ENCODE measurements at regions not wholly inside any gene's neighbourhood (a gene's known extent, or its start where the extent isn't known, plus 50 kb on each side); places are given as distances from the start of the nearest gene placed in this dataset.

GRCh38 chr10:81725851-81726250, 149.1 kb upstream of the NRG3 start (continued):
- TF ChIP-seq MEF2A (IDR thresholded peaks at IDR 0.05; ENCODE audit: borderline replicate concordance, low read depth) (no peak), NFIC (IDR thresholded peaks at IDR 0.05; ENCODE audit: borderline replicate concordance) (no peak), MXI1 (IDR thresholded peaks at IDR 0.05; ENCODE audit: low read depth, low read length) (no peak), RCOR1 (IDR thresholded peaks at IDR 0.05; ENCODE audit: low read length) (no peak), USF1 (IDR thresholded peaks at IDR 0.05; ENCODE audit: borderline replicate concordance, low read depth) (no peak), TEAD4 (IDR thresholded peaks at IDR 0.05; ENCODE audit: borderline replicate concordance, insufficient read depth) (no peak), EZH2phosphoT487 (IDR thresholded peaks at IDR 0.05; ENCODE audit: borderline replicate concordance, low read depth) (no peak), RFX5 (IDR thresholded peaks at IDR 0.05; ENCODE audit: low read length) (no peak)

- H3K27ac ChIP-seq (ENCODE audit: low read depth in 2 of 2, low read length in 1 of 2): no peak overlapping the region
- DNase-seq: no peak
- H3K9me2 ChIP-seq: no peaks in the 10 kb centered on the region
- H4K20me1 ChIP-seq (ENCODE audit: insufficient read depth): no peaks in the 10 kb centered on the region
- CTCF ChIA-PET: no interaction called here
- H3F3A ChIP-seq (replicated peaks; ENCODE audit: insufficient read depth): no peaks in the 10 kb centered on the region
- H3K27me3 ChIP-seq (ENCODE audit: insufficient read depth): no peaks in the 10 kb centered on the region
- no peaks in the 10 kb centered on the region for H3K36me3 ChIP-seq (replicated peaks in 1 of 2; ENCODE audit: control insufficient read depth in 1 of 2, insufficient read depth in 2 of 2, low read length in 1 of 2)
- no peak overlapping the region for H3K9ac ChIP-seq
- H3K9me3 ChIP-seq: no peaks in the 10 kb centered on the region
- POLR2A ChIA-PET: no interaction called here
- H3K4me3 ChIP-seq (ENCODE audit: low read depth in 2 of 2, low read length in 1 of 2): no peak overlapping the region
- TF ChIP-seq TEAD4 (IDR thresholded peaks at IDR 0.05; ENCODE audit: borderline replicate concordance, insufficient read depth) (no peak), REST (IDR thresholded peaks at IDR 0.05; ENCODE audit: low read depth, low read length) (no peak), EZH2phosphoT487 (IDR thresholded peaks at IDR 0.05; ENCODE audit: borderline replicate concordance, low read depth) (no peak), EP300 (IDR thresholded peaks at IDR 0.05; ENCODE audit: borderline replicate concordance in 1 of 2, low read depth in 1 of 2, low read length in 1 of 2) (no peak), MXI1 (IDR thresholded peaks at IDR 0.05; ENCODE audit: low read depth, low read length) (no peak), NFIC (IDR thresholded peaks at IDR 0.05; ENCODE audit: borderline replicate concordance) (no peak), NRF1 (IDR thresholded peaks at IDR 0.05; ENCODE audit: low read depth, low read length) (no peak), RCOR1 (IDR thresholded peaks at IDR 0.05; ENCODE audit: low read length) (no peak), USF2 (IDR thresholded peaks at IDR 0.05; ENCODE audit: borderline replicate concordance, low read depth, low read length) (no peak)
- H3K4me2 ChIP-seq: no peak overlapping the region
- H2AFZ ChIP-seq (ENCODE audit: low read depth): no peak overlapping the region
- H3K4me1 ChIP-seq (ENCODE audit: control insufficient read depth in 1 of 2, insufficient read depth in 2 of 2, low read depth in 1 of 2, low read length in 1 of 2): no peaks in the 10 kb centered on the region
- WGBS (ENCODE audit: low lambda C conversion rate): 7% methylated on average over 1 of the region's 1 CpG
- no peaks in the 10 kb centered on the region for H3K79me2 ChIP-seq (ENCODE audit: insufficient read depth)
These were observed 146.3 kb upstream of the NRG3 start for GRCh38 chr10:81728692-81729091.
